ENCODE measurements at regions not wholly inside any gene's neighbourhood (a gene's known extent, or its start where the extent isn't known, plus 50 kb on each side); places are given as distances from the start of the nearest gene placed in this dataset.
"Not testable (repeated sequence)": the region's sequence is repeated elsewhere in the genome, so short reads cannot be mapped to it uniquely, and the experiment has no call there.

- no peak overlapping the region for H3K4me2 ChIP-seq
- H4K20me1 ChIP-seq (ENCODE audit: insufficient read depth, poor library complexity, severe bottlenecking) = no peaks in the 10 kb centered on the region
- no peak for DNase-seq (ENCODE audit: low spot score)
Measured at GRCh38 chr7:12016439-12016838, 184.4 kb upstream of the THSD7A start.

GRCh38 chr7:12017046-12017445 is 185.0 kb upstream of the THSD7A start:
- Histone ChIP-seq H3K27me3 (no peaks in the 10 kb centered on the region), H3K4me1 (ENCODE audit: insufficient read depth) (no peaks in the 10 kb centered on the region), H3K9me2 (replicated peaks; ENCODE audit: insufficient read depth) (no peaks in the 10 kb centered on the region), H3K9me3 (ENCODE audit: low read depth) (no peaks in the 10 kb centered on the region), H3K79me2 (no peaks in the 10 kb centered on the region), H2AFZ (no peak overlapping the region), H3K4me3 (no peak overlapping the region), H4K20me1 (ENCODE audit: insufficient read depth, poor library complexity, severe bottlenecking) (no peaks in the 10 kb centered on the region), H3K36me3 (replicated peaks; ENCODE audit: insufficient read depth, low read depth) (no peaks in the 10 kb centered on the region), H3K27ac (no peak overlapping the region), H3K4me2 (no peak overlapping the region)
- no peak for DNase-seq (ENCODE audit: low spot score)
- no peak for TF ChIP-seq CTCF (IDR thresholded peaks at IDR 0.05; ENCODE audit: poor library complexity)
- no peak for TF ChIP-seq EZH2phosphoT487 (IDR thresholded peaks at IDR 0.05; ENCODE audit: low read depth, severe bottlenecking, unreplicated experiment)
- TF ChIP-seq EZH2 (IDR thresholded peaks at IDR 0.05; ENCODE audit: borderline replicate concordance) = no peak
- 85% methylated on average over 1 of the region's 1 CpG for WGBS (ENCODE audit: low lambda C conversion rate, missing lambda C conversion rate)

More at GRCh38 chr7:12016439-12016838, 184.4 kb upstream of the THSD7A start:
- H3K27ac ChIP-seq = no peak overlapping the region
- 50% methylated on average over 1 of the region's 1 CpG for WGBS (ENCODE audit: low lambda C conversion rate, missing lambda C conversion rate)
- no peaks in the 10 kb centered on the region for H3K9me3 ChIP-seq (ENCODE audit: low read depth)
- no peaks in the 10 kb centered on the region for H3K4me1 ChIP-seq (ENCODE audit: insufficient read depth)
- TF ChIP-seq CTCF (IDR thresholded peaks at IDR 0.05; ENCODE audit: poor library complexity) (no peak), EZH2phosphoT487 (IDR thresholded peaks at IDR 0.05; ENCODE audit: low read depth, severe bottlenecking, unreplicated experiment) (no peak), EZH2 (IDR thresholded peaks at IDR 0.05; ENCODE audit: borderline replicate concordance) (no peak)
- H3K9me2 ChIP-seq (replicated peaks; ENCODE audit: insufficient read depth) = no peaks in the 10 kb centered on the region
- no peaks in the 10 kb centered on the region for H3K36me3 ChIP-seq (replicated peaks; ENCODE audit: insufficient read depth, low read depth)
- H3K79me2 ChIP-seq = no peaks in the 10 kb centered on the region
- H2AFZ ChIP-seq = no peak overlapping the region
- no peaks in the 10 kb centered on the region for H3K27me3 ChIP-seq
- H3K4me3 ChIP-seq = no peak overlapping the region

GRCh38 chr7:12022011-12022410 is 189.1 kb upstream of the TMEM106B start:
- not testable (repeated sequence) for H3K9me3 ChIP-seq (ENCODE audit: low read depth); H4K20me1 ChIP-seq (ENCODE audit: insufficient read depth, poor library complexity, severe bottlenecking); H3K4me2 ChIP-seq; H3K27ac ChIP-seq; H2AFZ ChIP-seq; DNase-seq (ENCODE audit: low spot score); H3K27me3 ChIP-seq; H3K4me3 ChIP-seq; H3K79me2 ChIP-seq; H3K9me2 ChIP-seq (replicated peaks; ENCODE audit: insufficient read depth); H3K4me1 ChIP-seq (ENCODE audit: insufficient read depth); H3K36me3 ChIP-seq (replicated peaks; ENCODE audit: insufficient read depth, low read depth)
- 68% methylated on average over 1 of the region's 1 CpG for WGBS (ENCODE audit: low lambda C conversion rate, missing lambda C conversion rate)

- Histone ChIP-seq H3K27me3 (no peaks in the 10 kb centered on the region), H3K79me2 (no peaks in the 10 kb centered on the region), H2AFZ (no peak overlapping the region), H3K9me3 (ENCODE audit: low read depth) (no peaks in the 10 kb centered on the region), H3K36me3 (replicated peaks; ENCODE audit: insufficient read depth, low read depth) (no peaks in the 10 kb centered on the region), H3K27ac (no peak overlapping the region), H4K20me1 (ENCODE audit: insufficient read depth, poor library complexity, severe bottlenecking) (no peaks in the 10 kb centered on the region), H3K9me2 (replicated peaks; ENCODE audit: insufficient read depth) (no peaks in the 10 kb centered on the region), H3K4me3 (no peak overlapping the region), H3K4me2 (no peak overlapping the region), H3K4me1 (ENCODE audit: insufficient read depth) (no peaks in the 10 kb centered on the region)
- 83% methylated on average over 1 of the region's 1 CpG for WGBS (ENCODE audit: low lambda C conversion rate, missing lambda C conversion rate)
- no peak for DNase-seq (ENCODE audit: low spot score)
- TF ChIP-seq EZH2 (IDR thresholded peaks at IDR 0.05; ENCODE audit: borderline replicate concordance) = no peak
Measured at GRCh38 chr7:12025246-12025645, 185.8 kb upstream of the TMEM106B start.

Data from hepatocyte (in vitro differentiated cells).